ENCODE measurements at regions not wholly inside any gene's neighbourhood (a gene's known extent, or its start where the extent isn't known, plus 50 kb on each side); places are given as distances from the start of the nearest gene placed in this dataset.
A peak's percentile ranks its signal among the peaks of the same experiment; 100 is the strongest.
"Not testable (repeated sequence)": the region's sequence is repeated elsewhere in the genome, so short reads cannot be mapped to it uniquely, and the experiment has no call there.

- DNase-seq (ENCODE audit: low read depth in 2 of 2) = no peak
These were observed 56.3 kb upstream of the ZNF92 start for GRCh38 chr7:65317372-65317771.

GRCh38 chr7:65310761-65311160, 62.9 kb upstream of the ZNF92 start:
- DNase-seq (ENCODE audit: low read depth in 2 of 2) = no peak

- no peak for DNase-seq (ENCODE audit: low read depth in 2 of 2)
These were observed 65.4 kb upstream of the ZNF92 start for GRCh38 chr7:65308300-65308678.

DNA sequence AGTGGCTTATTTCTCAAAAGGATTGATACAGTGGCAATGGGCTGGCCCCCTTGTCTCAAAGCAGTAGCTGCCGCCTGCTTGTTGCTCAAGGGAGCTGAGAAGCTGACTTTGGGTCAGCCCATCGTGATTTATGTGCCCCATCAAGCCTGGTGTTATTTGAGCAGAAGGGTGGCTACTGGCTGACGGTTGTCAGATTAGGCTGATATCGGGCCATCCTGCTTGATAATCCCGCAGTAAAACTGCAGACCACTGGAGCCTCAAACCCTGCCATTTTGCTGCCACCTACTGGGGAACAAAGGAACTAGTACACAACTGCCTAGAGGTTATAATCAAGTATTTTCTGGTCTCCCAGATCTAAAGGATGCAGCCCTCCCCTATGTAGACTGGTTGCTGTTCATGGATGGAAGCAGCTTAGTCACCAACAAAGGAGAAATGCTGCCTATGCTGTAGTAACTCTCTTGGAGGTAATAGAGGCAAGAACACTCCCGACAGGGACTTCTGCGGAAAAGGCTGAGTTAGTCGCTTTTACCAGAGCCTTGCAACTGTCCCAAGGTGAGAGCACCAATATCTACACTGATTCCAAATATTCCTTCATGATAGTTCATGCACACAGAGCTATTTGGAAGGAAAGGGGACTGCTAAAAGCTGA, 65.9 kb upstream of the ZNF92 start:
- peak in 1 of 2 experiments; percentile 6 for DNase-seq (ENCODE audit: low read depth in 2 of 2)

GRCh38 chr7:65304175-65304574, 69.5 kb upstream of the ZNF92 start:
- no peak for DNase-seq (ENCODE audit: low read depth in 2 of 2)

DNA sequence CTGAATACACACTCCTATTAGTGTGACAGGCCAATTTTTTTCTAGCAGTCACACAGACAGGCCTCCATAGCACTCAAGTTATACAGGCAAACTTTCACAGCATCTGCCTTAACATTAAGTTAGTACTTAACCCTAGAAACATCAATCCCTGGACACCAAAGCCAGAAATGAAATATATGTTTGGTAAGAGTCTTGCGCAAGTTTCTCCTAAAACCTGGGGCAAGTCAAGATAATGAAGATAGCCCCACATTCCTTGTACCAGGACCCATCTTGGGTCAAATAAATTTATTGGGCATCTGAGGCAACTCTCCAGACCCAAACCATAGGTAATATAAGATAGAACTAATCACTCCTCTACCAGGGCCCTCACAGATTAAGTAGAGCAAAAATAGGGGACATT, 70.8 kb upstream of the ZNF92 start:
- no peak for DNase-seq (ENCODE audit: low read depth in 2 of 2)

DNA sequence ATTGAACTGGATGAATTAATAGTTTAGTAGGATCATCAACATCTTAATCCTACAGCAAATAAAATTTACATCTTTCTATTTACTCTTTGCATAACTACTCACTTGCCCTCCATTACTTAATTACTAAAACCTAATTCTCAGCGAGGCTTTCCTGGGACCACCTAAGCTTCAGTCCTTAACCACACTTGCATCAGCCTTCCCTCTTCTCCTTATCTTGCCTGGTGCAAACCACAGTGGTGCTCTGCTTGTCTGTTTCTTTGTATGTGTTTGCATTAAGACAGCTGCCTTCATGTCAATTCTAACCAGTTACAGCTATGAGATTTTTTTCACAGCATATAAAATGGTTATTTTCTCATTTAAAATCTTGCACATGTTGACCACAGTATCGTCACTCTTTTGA, 72.6 kb upstream of the ZNF92 start:
- DNase-seq (ENCODE audit: low read depth in 2 of 2) = no peak

DNA sequence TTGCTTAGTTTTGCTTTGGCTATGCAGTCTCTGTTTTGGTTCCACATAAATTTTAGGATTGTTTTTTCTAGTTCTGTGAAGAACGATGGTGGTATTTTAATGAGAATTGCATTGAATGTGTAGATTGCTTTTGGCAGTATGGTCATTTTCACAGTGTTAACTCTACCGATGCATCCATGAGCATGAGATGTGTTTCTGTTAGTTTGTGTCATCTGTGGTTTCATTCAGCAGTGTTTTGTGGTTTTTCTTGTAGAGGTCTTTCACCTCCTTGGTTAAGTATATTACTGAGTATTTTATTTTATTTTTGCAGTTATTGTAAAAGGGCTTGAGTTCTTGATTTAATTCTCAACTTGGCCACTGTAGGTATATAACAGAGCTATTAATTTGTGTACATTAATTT, 78.2 kb upstream of the ZNF92 start:
- no peak for DNase-seq (ENCODE audit: low read depth in 2 of 2)

DNA sequence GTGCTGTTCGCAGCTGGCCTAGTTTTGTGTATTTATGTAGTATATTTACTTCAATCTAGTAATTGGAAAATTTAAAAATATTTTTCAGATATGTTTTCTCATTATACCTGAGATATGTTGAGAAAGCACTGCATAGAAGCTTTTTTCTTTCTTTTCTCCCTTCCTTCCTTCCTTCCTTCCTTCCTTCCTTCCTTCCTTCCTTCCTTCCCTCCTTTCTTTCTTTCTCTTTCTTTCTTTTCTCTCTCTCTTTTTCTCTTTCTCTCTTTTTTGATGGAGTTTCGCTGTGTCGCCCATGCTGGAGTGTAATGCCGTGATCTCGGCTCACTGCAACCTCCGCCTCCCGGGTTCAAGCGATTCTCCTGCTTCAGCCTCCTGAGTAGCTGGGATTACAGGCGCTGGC, 83.3 kb upstream of the ZNF92 start:
- DNase-seq (ENCODE audit: low read depth in 2 of 2) = not testable (repeated sequence)

DNA sequence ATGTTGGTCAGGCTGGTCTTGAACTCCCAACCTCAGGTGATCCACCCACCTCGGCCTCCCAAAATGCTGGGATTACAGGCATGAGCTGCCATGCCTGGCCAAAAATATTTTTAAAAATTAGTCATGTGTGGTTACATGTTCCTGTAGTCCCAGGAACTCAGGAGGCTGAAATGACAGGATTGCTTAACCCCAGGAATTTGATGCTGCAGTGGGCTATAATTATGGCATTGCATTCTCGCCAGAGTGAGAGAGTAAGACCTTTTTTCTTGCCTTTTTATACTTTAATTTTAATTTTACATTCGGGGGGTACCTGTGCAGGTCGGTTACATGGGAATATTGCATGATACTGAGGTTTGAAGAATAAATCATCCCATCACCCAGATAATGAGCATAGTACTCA, 86.6 kb upstream of the ZNF92 start:
- no peak for DNase-seq (ENCODE audit: low read depth in 2 of 2)

DNA sequence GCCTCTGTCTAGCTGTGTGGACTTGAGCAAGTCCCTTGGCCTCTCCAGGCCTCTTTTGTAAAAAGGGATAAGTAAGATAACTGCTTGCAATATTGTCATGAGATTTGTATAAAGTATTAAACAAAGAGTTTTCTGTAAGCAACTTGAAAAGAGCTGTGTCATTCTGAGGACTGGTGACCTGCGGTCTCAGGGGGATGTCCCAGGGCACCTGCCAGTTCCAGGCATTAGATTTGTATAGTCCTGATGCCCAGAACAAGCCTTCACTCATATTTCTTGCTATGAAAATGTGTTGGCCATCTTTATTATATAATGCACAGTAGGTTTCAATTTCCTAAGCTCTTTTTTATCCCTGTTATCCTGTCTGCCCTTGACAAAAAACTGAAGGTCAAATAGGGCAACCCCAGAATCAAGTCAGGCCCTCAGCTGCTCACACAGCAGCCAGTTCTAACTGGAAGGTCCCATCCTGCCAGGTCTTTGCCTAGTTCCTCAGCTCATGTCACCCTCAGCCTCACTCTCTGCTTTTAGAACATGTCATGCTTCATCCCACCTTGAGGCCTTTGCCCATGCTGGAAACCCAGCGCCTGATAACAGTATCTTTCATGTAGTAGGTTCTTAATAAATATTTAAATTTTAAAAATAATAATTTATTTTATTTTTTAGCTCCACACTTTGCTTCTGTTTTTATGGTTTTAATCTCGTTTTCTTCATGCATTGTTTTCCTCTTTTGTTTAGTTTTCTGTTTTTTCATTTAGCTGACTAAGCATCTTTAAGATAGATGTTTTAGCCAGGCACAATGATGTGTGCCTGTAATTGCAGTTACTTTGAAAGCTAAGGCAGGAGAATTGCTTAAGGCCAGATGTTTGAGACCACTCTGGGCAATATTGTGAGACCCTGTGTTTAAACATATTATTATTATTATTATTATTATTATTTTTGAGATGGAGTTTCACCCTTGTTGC, 87.5 kb upstream of the ZNF92 start:
- no peak for DNase-seq (ENCODE audit: low read depth in 2 of 2)

DNA sequence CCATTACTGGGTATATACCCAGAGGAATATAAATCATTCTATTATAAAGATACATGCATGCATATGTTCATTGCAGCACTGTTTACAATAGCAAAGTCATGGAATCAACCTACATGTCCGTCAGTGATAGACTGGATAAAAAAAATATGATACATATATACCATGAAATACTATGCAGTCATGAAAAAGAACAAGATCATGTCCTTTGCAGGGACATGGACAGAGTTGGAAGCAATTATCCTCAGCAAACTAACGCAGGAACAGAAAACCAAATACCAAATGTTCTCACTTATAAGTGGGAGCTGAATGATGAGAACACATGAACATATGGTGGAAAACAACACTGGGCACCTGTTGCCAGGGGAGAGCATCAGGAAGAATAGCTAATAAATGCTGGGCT, 88.4 kb upstream of the ZNF92 start:
- DNase-seq (ENCODE audit: low read depth in 2 of 2) = not testable (repeated sequence)

- DNase-seq (ENCODE audit: low read depth in 2 of 2) = no peak
These were observed 93.9 kb upstream of the ZNF92 start for GRCh38 chr7:65279795-65280194.

DNA sequence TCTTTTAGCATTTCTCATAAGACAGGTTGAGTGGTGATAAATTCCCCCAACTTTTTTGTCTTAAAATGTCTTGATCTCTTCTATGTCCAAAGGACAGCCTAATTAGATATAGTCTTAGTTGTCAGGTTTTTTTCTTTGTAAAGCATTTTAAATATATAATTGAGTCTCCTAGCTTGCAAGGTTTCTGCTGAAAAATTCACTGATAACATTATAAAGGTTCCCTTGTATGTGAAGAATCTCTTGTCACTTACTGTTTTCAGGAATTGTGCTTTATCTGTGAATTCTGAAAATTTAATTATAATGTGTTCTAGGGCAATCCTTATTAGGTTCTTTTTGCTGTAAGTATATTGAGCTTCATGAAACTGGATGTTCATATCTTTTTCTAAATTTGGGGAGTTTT, 96.8 kb upstream of the ZNF92 start:
- no peak for DNase-seq (ENCODE audit: low read depth in 2 of 2)

DNA sequence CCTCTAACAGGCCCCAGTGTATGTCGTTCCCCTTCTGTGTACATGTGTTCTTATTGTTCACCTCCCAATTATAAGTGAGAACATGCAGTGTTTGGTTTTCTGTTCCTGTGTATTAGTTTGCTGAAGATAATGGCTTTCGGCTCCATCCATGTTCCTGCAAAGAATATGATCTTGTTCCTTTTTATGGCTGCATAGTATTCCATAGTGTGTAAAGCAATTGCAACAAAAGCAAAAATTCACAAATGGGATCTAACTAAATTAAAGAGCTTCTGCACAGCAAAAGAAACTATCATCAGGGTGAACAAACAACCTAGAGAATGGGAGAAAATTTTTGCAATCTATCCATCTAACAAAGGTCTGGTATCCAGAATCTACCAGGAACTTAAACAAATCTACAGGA, 102.2 kb upstream of the ZNF92 start:
- DNase-seq (ENCODE audit: low read depth in 2 of 2) = not testable (repeated sequence)

- DNase-seq (ENCODE audit: low read depth in 2 of 2) = peak in 1 of 2 experiments; percentile 59
These were observed 104.4 kb upstream of the ZNF92 start for GRCh38 chr7:65269150-65269856.

DNA sequence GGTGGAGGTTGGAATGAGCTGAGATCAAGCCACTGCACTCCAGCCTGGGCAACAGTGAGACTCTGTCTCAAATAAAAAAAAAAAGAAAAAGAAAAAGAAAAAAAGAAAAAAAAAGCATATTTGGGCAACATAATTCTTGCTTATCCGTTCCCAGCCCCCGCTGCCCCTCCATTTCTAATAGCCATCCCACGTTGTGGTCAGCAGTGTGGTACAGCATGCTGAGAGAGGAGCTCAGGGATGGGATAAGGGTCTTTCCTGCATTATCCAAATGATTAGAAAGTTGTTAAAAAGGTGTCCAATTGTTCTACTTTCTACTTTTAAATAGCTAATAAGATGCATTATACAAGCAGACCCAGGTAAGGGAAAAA, 104.9 kb upstream of the ZNF92 start:
- DNase-seq (ENCODE audit: low read depth in 2 of 2) = no peak

- DNase-seq (ENCODE audit: low read depth in 2 of 2) = no peak
These were observed 107.6 kb upstream of the ZNF92 start for GRCh38 chr7:65265933-65266519.

DNA sequence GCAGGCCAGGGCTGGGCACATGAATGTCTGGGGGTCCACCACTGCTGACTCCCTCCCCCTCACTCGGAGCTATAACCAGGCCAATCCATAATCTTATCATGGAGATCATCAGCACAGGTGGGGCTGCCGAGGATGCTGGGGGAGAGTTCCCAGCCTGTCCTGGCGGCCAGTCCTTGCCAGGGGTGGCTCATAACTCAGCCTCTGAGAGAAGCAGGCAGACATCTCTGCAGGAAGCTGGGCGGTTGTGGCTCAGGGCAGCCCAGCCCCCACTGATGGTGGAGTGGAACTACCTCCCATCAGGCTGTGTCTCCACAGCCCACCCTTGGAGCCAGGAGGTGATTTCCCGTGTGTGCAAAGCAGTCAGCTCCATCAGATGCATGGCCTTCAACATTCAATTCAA, 109.4 kb upstream of the ZNF92 start:
- DNase-seq (ENCODE audit: low read depth in 2 of 2) = no peak

DNA sequence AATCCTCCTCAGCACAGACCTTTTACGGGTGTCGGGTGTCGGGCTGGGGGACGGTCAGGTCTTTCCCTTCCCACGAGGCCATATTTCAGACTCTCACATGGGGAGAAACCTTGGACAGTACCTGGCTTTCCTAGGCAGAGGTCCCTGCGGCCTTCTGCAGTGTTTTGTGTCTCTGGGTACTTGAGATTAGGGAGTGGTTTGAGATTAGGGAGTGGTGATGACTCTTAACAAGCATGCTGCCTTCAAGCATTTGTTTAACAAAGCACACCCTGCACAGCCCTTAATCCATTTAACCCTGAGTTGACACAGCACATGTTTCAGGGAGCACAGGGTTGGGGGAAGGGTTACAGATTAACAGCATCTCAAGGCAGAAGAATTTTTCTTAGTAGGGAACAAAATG, 113.0 kb upstream of the ZNF92 start:
- not testable (repeated sequence) for DNase-seq (ENCODE audit: low read depth in 2 of 2)

GRCh38 chr7:65259864-65260525, 113.7 kb upstream of the ZNF92 start:
- not testable (repeated sequence) for DNase-seq (ENCODE audit: low read depth in 2 of 2)

DNA sequence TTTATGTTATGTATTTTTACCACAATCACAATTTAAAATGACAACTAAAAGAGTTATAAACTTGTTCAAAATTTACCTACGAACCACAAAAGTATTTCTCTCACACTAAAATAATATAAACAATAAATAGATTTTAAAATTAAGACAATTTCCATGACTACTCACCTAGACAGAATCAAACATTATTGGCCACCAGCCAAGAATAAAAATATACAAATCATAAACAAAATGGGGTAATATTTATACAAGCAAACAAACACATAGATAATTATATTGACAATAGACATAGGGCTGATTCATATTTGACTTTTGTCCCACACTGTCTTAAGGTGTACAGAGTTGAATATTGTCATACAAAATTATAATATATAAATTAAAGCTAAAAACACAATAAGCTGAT, 119.6 kb upstream of the ZNF92 start:
- DNase-seq (ENCODE audit: low read depth in 2 of 2) = no peak
